SJCRH30 (cell line): ENCODE measurements at regions not wholly inside any gene's neighbourhood (a gene's known extent, or its start where the extent isn't known, plus 50 kb on each side); places are given as distances from the start of the nearest gene placed in this dataset.

Source experiments
- DNase-seq, 2 experiments: peaks; one replicate each; pipeline ENCODE4 v3.0.0-alpha.2; 2015 to 2020
- H3K27ac ChIP-seq: fragments of 250-450 bp; sonication (Bioruptor Pico); 2 replicates; pipeline ENCODE4 v1.5.1; 2020; ENCODE audit warnings: mild to moderate bottlenecking, moderate library complexity
- H3K27me3 ChIP-seq: fragments of 250-450 bp; sonication (Bioruptor Pico); 2 replicates; pipeline ENCODE4 v1.5.1; 2020; ENCODE audit warnings: mild to moderate bottlenecking, moderate library complexity
- H3K36me3 ChIP-seq: fragments of 250-450 bp; sonication (Bioruptor Pico); 2 replicates; pipeline ENCODE4 v1.5.1; 2020; ENCODE audit warnings: mild to moderate bottlenecking, moderate library complexity
- H3K4me1 ChIP-seq: fragments of 250-450 bp; sonication (Bioruptor Pico); 2 replicates; pipeline ENCODE4 v1.5.1; 2020; ENCODE audit warnings: mild to moderate bottlenecking, moderate library complexity
- H3K4me3 ChIP-seq: fragments of 250-450 bp; sonication (Bioruptor Pico); 2 replicates; pipeline ENCODE4 v1.5.1; 2020; ENCODE audit warnings: mild to moderate bottlenecking, moderate library complexity
- H3K9me3 ChIP-seq: fragments of 250-450 bp; sonication (Bioruptor Pico); replicated peaks from 2 replicates; pipeline ENCODE4 v1.5.1; 2020; ENCODE audit warnings: mild to moderate bottlenecking, moderate library complexity

DNA sequence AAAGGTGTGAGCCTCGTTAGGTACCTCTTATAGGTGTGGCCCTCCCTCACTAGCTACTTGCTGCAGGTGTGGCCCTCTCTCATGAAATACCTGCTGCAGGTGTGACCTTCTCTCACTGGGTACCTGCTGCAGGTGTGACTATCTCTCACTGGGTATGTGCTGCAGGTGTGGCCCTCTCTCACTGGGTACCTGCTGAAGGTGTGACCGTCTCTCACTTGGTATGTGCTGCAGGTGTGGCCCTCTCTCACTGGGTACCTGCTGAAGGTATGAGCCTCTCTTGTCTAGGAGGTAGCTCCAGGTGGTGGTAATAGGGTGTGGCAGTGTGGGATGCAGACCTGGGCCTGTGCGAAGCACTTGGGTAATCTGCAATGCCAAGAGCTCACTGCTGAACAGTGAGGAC is 170.7 kb upstream of the PLPP4 start:
- no peak for DNase-seq
- Histone ChIP-seq H3K36me3 (no peaks in the 10 kb centered on the region), H3K9me3 (no peaks in the 10 kb centered on the region), H3K4me1 (no peaks in the 10 kb centered on the region), H3K27me3 (peaks cover 5% of the 10 kb centered on the region; the same call in 1 of the 2 replicates), H3K4me3 (no peak overlapping the region), H3K27ac (no peak overlapping the region)

- DNase-seq, result no peak
- Histone ChIP-seq H3K27ac (no peak overlapping the region), H3K36me3 (no peaks in the 10 kb centered on the region), H3K27me3 (peaks cover 4% of the 10 kb centered on the region; the same call in 1 of the 2 replicates), H3K9me3 (no peaks in the 10 kb centered on the region), H3K4me3 (no peak overlapping the region), H3K4me1 (no peaks in the 10 kb centered on the region)
Observed at GRCh38 chr10:120300513-120300912, 156.5 kb upstream of the PLPP4 start.

- Histone ChIP-seq H3K9me3 (no peaks in the 10 kb centered on the region), H3K4me3 (no peak overlapping the region), H3K27me3 (peaks cover 4% of the 10 kb centered on the region; the same call in 1 of the 2 replicates), H3K36me3 (no peaks in the 10 kb centered on the region), H3K4me1 (no peaks in the 10 kb centered on the region), H3K27ac (no peak overlapping the region)
- DNase-seq, result no peak
Observed at GRCh38 chr10:120308589-120308988, 148.4 kb upstream of the PLPP4 start.

DNA sequence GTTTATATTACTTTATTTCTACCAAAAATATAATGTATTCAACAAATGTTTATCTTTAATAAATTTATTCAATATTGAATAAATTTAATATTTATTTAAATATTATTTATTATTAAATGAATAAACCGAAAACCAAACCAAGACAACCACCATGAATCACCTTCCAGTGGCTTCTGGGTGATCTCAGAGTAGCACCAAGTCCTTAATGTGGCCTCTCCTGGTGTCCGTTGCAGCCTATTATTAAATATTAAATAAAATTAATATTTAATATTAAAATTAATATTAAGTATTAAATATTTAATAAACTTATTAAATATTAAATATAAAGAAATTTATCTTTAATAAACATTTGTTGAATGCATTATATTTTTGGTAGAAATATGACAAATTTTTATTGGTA is 143.3 kb upstream of the PLPP4 start:
- Histone ChIP-seq H3K36me3 (no peaks in the 10 kb centered on the region), H3K9me3 (no peaks in the 10 kb centered on the region), H3K4me1 (no peaks in the 10 kb centered on the region), H3K27ac (no peak overlapping the region), H3K27me3 (peaks cover 3% of the 10 kb centered on the region; the same call in 1 of the 2 replicates), H3K4me3 (no peak overlapping the region)
- DNase-seq, result no peak

GRCh38 chr10:120314442-120314841 is 142.6 kb upstream of the PLPP4 start:
- H3K27me3 ChIP-seq, result peaks cover 3% of the 10 kb centered on the region; the same call in 1 of the 2 replicates
- no peak overlapping the region for H3K27ac ChIP-seq
- no peaks in the 10 kb centered on the region for H3K36me3 ChIP-seq
- H3K4me3 ChIP-seq, result no peak overlapping the region
- H3K4me1 ChIP-seq, result no peaks in the 10 kb centered on the region
- no peak for DNase-seq
- H3K9me3 ChIP-seq, result no peaks in the 10 kb centered on the region

- H3K27me3 ChIP-seq, result peaks cover 6% of the 10 kb centered on the region; the same call in 1 of the 2 replicates
- no peak overlapping the region for H3K27ac ChIP-seq
- no peaks in the 10 kb centered on the region for H3K36me3 ChIP-seq
- H3K9me3 ChIP-seq, result no peaks in the 10 kb centered on the region
- no peak overlapping the region for H3K4me3 ChIP-seq
- no peak for DNase-seq
- no peaks in the 10 kb centered on the region for H3K4me1 ChIP-seq
Observed at GRCh38 chr10:120318862-120319261, 138.2 kb upstream of the PLPP4 start.

DNA sequence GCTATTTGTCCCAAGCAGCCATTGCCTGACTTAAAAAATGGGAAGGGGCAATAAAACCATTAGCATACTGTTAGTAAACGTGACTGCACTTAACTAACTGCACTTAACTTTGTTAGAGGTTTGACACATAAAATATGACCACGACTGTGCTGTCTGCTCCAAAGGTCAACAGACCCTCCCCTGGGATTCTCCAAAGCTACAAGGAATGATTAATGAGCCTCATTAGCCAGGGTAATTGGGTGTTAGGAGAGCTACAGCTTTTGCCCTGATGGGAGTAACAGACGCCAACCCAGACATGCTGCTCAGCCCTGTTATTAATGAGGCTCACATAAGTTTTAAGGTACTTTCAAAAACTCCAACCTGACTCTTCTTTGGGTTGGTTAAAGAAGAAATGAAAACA is 129.4 kb upstream of the PLPP4 start:
- DNase-seq, result no peak
- Histone ChIP-seq H3K9me3 (no peaks in the 10 kb centered on the region), H3K4me1 (no peaks in the 10 kb centered on the region), H3K27ac (no peak overlapping the region), H3K4me3 (no peak overlapping the region), H3K36me3 (no peaks in the 10 kb centered on the region), H3K27me3 (no peaks in the 10 kb centered on the region)

- Histone ChIP-seq H3K27ac (no peak overlapping the region), H3K4me3 (no peak overlapping the region), H3K27me3 (no peaks in the 10 kb centered on the region), H3K4me1 (no peaks in the 10 kb centered on the region), H3K36me3 (no peaks in the 10 kb centered on the region), H3K9me3 (no peaks in the 10 kb centered on the region)
- no peak for DNase-seq
Observed at GRCh38 chr10:120328647-120329046, 128.4 kb upstream of the PLPP4 start.

- Histone ChIP-seq H3K4me1 (no peaks in the 10 kb centered on the region), H3K4me3 (no peak overlapping the region), H3K27me3 (no peaks in the 10 kb centered on the region), H3K27ac (no peak overlapping the region), H3K36me3 (no peaks in the 10 kb centered on the region), H3K9me3 (no peaks in the 10 kb centered on the region)
- DNase-seq, result no peak
Observed at GRCh38 chr10:120335553-120335952, 121.5 kb upstream of the PLPP4 start.

- H3K4me3 ChIP-seq, result no peak overlapping the region
- DNase-seq, result no peak
- no peak overlapping the region for H3K27ac ChIP-seq
- no peaks in the 10 kb centered on the region for H3K27me3 ChIP-seq
- no peaks in the 10 kb centered on the region for H3K36me3 ChIP-seq
- H3K4me1 ChIP-seq, result no peaks in the 10 kb centered on the region
- no peaks in the 10 kb centered on the region for H3K9me3 ChIP-seq
Observed at GRCh38 chr10:120336306-120336910, 120.6 kb upstream of the PLPP4 start.

DNA sequence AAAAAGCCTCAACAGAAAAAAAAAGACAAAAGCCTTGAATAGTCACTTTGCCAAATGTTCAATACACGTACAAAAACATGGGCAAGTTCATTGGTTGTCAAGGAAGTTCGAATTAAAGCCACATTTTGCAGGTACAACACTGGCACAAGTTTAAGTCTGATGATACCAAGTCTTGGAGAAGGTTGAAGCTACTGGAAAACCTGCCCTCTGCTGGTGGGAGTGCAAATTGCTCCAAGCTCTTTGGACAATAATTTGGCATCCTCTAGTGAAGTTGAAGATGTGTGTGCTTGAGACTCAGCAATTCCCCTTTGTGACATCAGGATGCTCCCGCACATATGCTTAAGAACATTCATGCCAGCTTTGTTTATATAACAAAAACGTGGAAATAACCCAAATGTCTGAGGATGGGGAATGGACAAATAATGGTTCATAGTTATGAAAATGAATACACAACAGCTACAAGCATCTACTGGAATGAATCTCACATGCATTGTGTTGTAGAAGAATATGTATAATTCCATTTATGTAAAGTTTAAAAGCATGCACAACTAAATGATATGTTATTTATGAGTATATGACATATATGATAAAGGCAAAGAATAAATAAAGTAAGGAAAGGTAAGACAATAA is 120.0 kb upstream of the PLPP4 start:
- Histone ChIP-seq H3K27me3 (no peaks in the 10 kb centered on the region), H3K36me3 (no peaks in the 10 kb centered on the region)
- peak; percentile 58 to 86 for DNase-seq

DNA sequence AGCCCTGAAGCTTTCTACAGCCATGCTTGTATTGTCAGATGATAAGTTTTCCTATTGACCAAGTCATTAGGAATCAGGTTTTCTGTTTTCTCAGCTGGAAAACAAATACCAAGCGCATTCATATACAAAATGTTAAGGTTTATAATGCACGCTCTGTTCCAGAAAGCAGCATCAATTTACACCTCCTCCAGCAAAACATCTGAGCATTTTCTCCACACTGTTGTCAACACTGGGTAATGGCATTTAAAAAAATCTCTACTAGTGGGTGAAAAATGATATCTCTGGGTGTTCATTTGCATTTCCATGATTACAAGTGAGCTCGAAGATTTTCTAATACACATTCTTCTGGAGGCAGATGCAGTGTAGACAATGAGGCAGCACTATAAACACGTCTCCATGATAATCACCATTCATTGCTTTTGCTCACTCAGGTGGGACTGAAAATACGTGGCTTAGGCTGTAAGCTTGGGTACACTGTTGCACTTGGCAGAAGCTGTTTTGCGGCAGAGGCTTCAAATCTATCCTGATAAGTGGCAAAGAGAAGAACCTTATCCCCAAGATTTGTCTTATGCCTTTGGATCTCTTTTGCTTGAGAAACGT is 114.8 kb upstream of the PLPP4 start:
- Histone ChIP-seq H3K27me3 (no peaks in the 10 kb centered on the region; the same call in 1 of the 2 replicates), H3K27ac (no peak overlapping the region), H3K9me3 (no peaks in the 10 kb centered on the region), H3K4me1 (no peaks in the 10 kb centered on the region), H3K36me3 (no peaks in the 10 kb centered on the region), H3K4me3 (no peak overlapping the region)
- no peak for DNase-seq

More for the DNA sequence above, 120.0 kb upstream of the PLPP4 start:
- Histone ChIP-seq H3K4me3 (no peak overlapping the region), H3K4me1 (no peaks in the 10 kb centered on the region), H3K27ac (no peak overlapping the region), H3K9me3 (no peaks in the 10 kb centered on the region)

GRCh38 chr10:120345186-120345585 is 111.8 kb upstream of the PLPP4 start:
- H3K36me3 ChIP-seq, result no peaks in the 10 kb centered on the region
- no peak for DNase-seq
- H3K27ac ChIP-seq, result no peak overlapping the region
- H3K9me3 ChIP-seq, result no peaks in the 10 kb centered on the region
- H3K27me3 ChIP-seq, result no peaks in the 10 kb centered on the region; the same call in 1 of the 2 replicates
- no peak overlapping the region for H3K4me3 ChIP-seq
- no peaks in the 10 kb centered on the region for H3K4me1 ChIP-seq

GRCh38 chr10:120347644-120348043 is 109.4 kb upstream of the PLPP4 start:
- no peaks in the 10 kb centered on the region for H3K9me3 ChIP-seq
- DNase-seq, result no peak
- H3K27me3 ChIP-seq, result no peaks in the 10 kb centered on the region; the same call in 1 of the 2 replicates
- H3K4me1 ChIP-seq, result no peaks in the 10 kb centered on the region
- no peak overlapping the region for H3K4me3 ChIP-seq
- H3K27ac ChIP-seq, result no peak overlapping the region
- no peaks in the 10 kb centered on the region for H3K36me3 ChIP-seq

- Histone ChIP-seq H3K4me1 (no peaks in the 10 kb centered on the region), H3K27ac (no peak overlapping the region), H3K4me3 (no peak overlapping the region), H3K27me3 (no peaks in the 10 kb centered on the region; the same call in 1 of the 2 replicates), H3K9me3 (no peaks in the 10 kb centered on the region), H3K36me3 (no peaks in the 10 kb centered on the region)
- no peak for DNase-seq
Observed at GRCh38 chr10:120349069-120349468, 108.0 kb upstream of the PLPP4 start.
